ENCODE measurements at regions not wholly inside any gene's neighbourhood (a gene's known extent, or its start where the extent isn't known, plus 50 kb on each side); places are given as distances from the start of the nearest gene placed in this dataset.

- Histone ChIP-seq H3K4me1 (ENCODE audit: control insufficient read depth, insufficient read depth, low read depth, low read length) (peaks cover 8% of the 10 kb centered on the region), H3K27me3 (ENCODE audit: control insufficient read depth in 1 of 2, insufficient read depth in 1 of 2, low read length in 2 of 2) (peaks cover 7 to 26% of the 10 kb centered on the region in 2 experiments), H3K14ac (ENCODE audit: low read length in 2 of 2) (no peak overlapping the region), H3K36me3 (ENCODE audit: control insufficient read depth in 1 of 2, insufficient read depth in 2 of 2, low read depth in 1 of 2, low read length in 2 of 2) (no peaks in the 10 kb centered on the region), H3K79me1 (replicated peaks; ENCODE audit: low read length, poor library complexity, severe bottlenecking) (no peaks in the 10 kb centered on the region), H2BK12ac (ENCODE audit: low read length in 2 of 2) (no peak overlapping the region), H2AK5ac (ENCODE audit: low read length, severe bottlenecking) (no peak overlapping the region), H2BK5ac (ENCODE audit: low read depth, low read length, poor library complexity, severe bottlenecking) (no peak overlapping the region), H3K4me3 (ENCODE audit: insufficient read depth in 1 of 2, low read depth in 1 of 2, low read length in 2 of 2) (no peak overlapping the region), H2BK120ac (ENCODE audit: low read depth, low read length) (no peak overlapping the region), H3K9ac (ENCODE audit: low read length) (no peak overlapping the region), H4K91ac (ENCODE audit: low read length) (no peak overlapping the region), H3K9me3 (ENCODE audit: control insufficient read depth, low read length) (no peaks in the 10 kb centered on the region), H4K8ac (ENCODE audit: low read length) (no peak overlapping the region), H3K18ac (ENCODE audit: low read depth in 1 of 2, low read length in 2 of 2) (no peak overlapping the region), H3K27ac (ENCODE audit: low read length, poor library complexity, severe bottlenecking) (no peak overlapping the region), H3K4me2 (ENCODE audit: low read length, poor library complexity, severe bottlenecking) (no peak overlapping the region), H3K4ac (ENCODE audit: low read depth in 1 of 2, low read length in 2 of 2) (no peak overlapping the region), H2BK15ac (ENCODE audit: low read depth, poor library complexity, severe bottlenecking) (no peak overlapping the region), H2AFZ (ENCODE audit: low read depth, low read length) (no peak overlapping the region), H3K23ac (ENCODE audit: low read length in 2 of 2) (no peak overlapping the region)
- 82% methylated on average over 5 of the region's 6 CpGs for WGBS
- no peak for DNase-seq
Measured at GRCh38 chr2:104904889-104905288, 51.0 kb downstream of the POU3F3 start.

- H2BK12ac ChIP-seq (ENCODE audit: low read length in 2 of 2) = no peak overlapping the region
- peaks cover 4% of the 10 kb centered on the region for H3K4me1 ChIP-seq (ENCODE audit: control insufficient read depth, insufficient read depth, low read depth, low read length)
- no peak overlapping the region for H3K4me3 ChIP-seq (ENCODE audit: insufficient read depth in 1 of 2, low read depth in 1 of 2, low read length in 2 of 2)
- no peak overlapping the region for H3K4ac ChIP-seq (ENCODE audit: low read depth in 1 of 2, low read length in 2 of 2)
- no peak overlapping the region for H4K91ac ChIP-seq (ENCODE audit: low read length)
- WGBS = 86% methylated on average over 5 of the region's 5 CpGs
- DNase-seq = no peak
- H2AK5ac ChIP-seq (ENCODE audit: low read length, severe bottlenecking) = no peak overlapping the region
- no peak overlapping the region for H2BK5ac ChIP-seq (ENCODE audit: low read depth, low read length, poor library complexity, severe bottlenecking)
- H3K9ac ChIP-seq (ENCODE audit: low read length) = no peak overlapping the region
- H3K18ac ChIP-seq (ENCODE audit: low read depth in 1 of 2, low read length in 2 of 2) = no peak overlapping the region
- H3K4me2 ChIP-seq (ENCODE audit: low read length, poor library complexity, severe bottlenecking) = no peak overlapping the region
- H3K79me1 ChIP-seq (replicated peaks; ENCODE audit: low read length, poor library complexity, severe bottlenecking) = no peaks in the 10 kb centered on the region
- H4K8ac ChIP-seq (ENCODE audit: low read length) = no peak overlapping the region
- no peak overlapping the region for H2BK15ac ChIP-seq (ENCODE audit: low read depth, poor library complexity, severe bottlenecking)
- H3K27ac ChIP-seq (ENCODE audit: low read length, poor library complexity, severe bottlenecking) = no peak overlapping the region
- H3K23ac ChIP-seq (ENCODE audit: low read length in 2 of 2) = no peak overlapping the region
- H2BK120ac ChIP-seq (ENCODE audit: low read depth, low read length) = no peak overlapping the region
- H3K9me3 ChIP-seq (ENCODE audit: control insufficient read depth, low read length) = no peaks in the 10 kb centered on the region
- no peak overlapping the region for H2AFZ ChIP-seq (ENCODE audit: low read depth, low read length)
- H3K14ac ChIP-seq (ENCODE audit: low read length in 2 of 2) = no peak overlapping the region
- no peaks in the 10 kb centered on the region for H3K36me3 ChIP-seq (ENCODE audit: control insufficient read depth in 1 of 2, insufficient read depth in 2 of 2, low read depth in 1 of 2, low read length in 2 of 2)
- H3K27me3 ChIP-seq (ENCODE audit: control insufficient read depth in 1 of 2, insufficient read depth in 1 of 2, low read length in 2 of 2) = peaks cover 0 to 13% of the 10 kb centered on the region in 2 experiments
Measured at GRCh38 chr2:104909317-104909716, 55.4 kb downstream of the POU3F3 start.

- no peak overlapping the region for H2BK15ac ChIP-seq (ENCODE audit: low read depth, poor library complexity, severe bottlenecking)
- H3K4me1 ChIP-seq (ENCODE audit: control insufficient read depth, insufficient read depth, low read depth, low read length) = no peaks in the 10 kb centered on the region
- H3K9me3 ChIP-seq (ENCODE audit: control insufficient read depth, low read length) = no peaks in the 10 kb centered on the region
- no peak overlapping the region for H3K23ac ChIP-seq (ENCODE audit: low read length in 2 of 2)
- no peak overlapping the region for H3K14ac ChIP-seq (ENCODE audit: low read length in 2 of 2)
- DNase-seq = no peak
- H2BK5ac ChIP-seq (ENCODE audit: low read depth, low read length, poor library complexity, severe bottlenecking) = no peak overlapping the region
- H2BK120ac ChIP-seq (ENCODE audit: low read depth, low read length) = no peak overlapping the region
- H3K36me3 ChIP-seq (ENCODE audit: control insufficient read depth in 1 of 2, insufficient read depth in 2 of 2, low read depth in 1 of 2, low read length in 2 of 2) = no peaks in the 10 kb centered on the region
- no peak overlapping the region for H3K9ac ChIP-seq (ENCODE audit: low read length)
- H3K27ac ChIP-seq (ENCODE audit: low read length, poor library complexity, severe bottlenecking) = no peak overlapping the region
- H4K8ac ChIP-seq (ENCODE audit: low read length) = no peak overlapping the region
- no peak overlapping the region for H2AFZ ChIP-seq (ENCODE audit: low read depth, low read length)
- H3K27me3 ChIP-seq (ENCODE audit: control insufficient read depth in 1 of 2, insufficient read depth in 1 of 2, low read length in 2 of 2) = peaks cover 0 to 7% of the 10 kb centered on the region in 2 experiments
- H3K4me3 ChIP-seq (ENCODE audit: insufficient read depth in 1 of 2, low read depth in 1 of 2, low read length in 2 of 2) = no peak overlapping the region
- H3K4ac ChIP-seq (ENCODE audit: low read depth in 1 of 2, low read length in 2 of 2) = no peak overlapping the region
- no peak overlapping the region for H2AK5ac ChIP-seq (ENCODE audit: low read length, severe bottlenecking)
- no peak overlapping the region for H3K4me2 ChIP-seq (ENCODE audit: low read length, poor library complexity, severe bottlenecking)
- WGBS = 75% methylated on average over 6 of the region's 6 CpGs
- no peak overlapping the region for H4K91ac ChIP-seq (ENCODE audit: low read length)
- no peak overlapping the region for H3K18ac ChIP-seq (ENCODE audit: low read depth in 1 of 2, low read length in 2 of 2)
- H3K79me1 ChIP-seq (replicated peaks; ENCODE audit: low read length, poor library complexity, severe bottlenecking) = no peaks in the 10 kb centered on the region
- H2BK12ac ChIP-seq (ENCODE audit: low read length in 2 of 2) = no peak overlapping the region
Measured at GRCh38 chr2:104914509-104914908, 60.6 kb downstream of the POU3F3 start.

GRCh38 chr2:104915107-104915793, 61.3 kb downstream of the POU3F3 start:
- Histone ChIP-seq H3K23ac (ENCODE audit: low read length in 2 of 2) (no peak overlapping the region), H2BK120ac (ENCODE audit: low read depth, low read length) (no peak overlapping the region), H2BK15ac (ENCODE audit: low read depth, poor library complexity, severe bottlenecking) (no peak overlapping the region), H3K9ac (ENCODE audit: low read length) (no peak overlapping the region), H4K91ac (ENCODE audit: low read length) (no peak overlapping the region), H3K27ac (ENCODE audit: low read length, poor library complexity, severe bottlenecking) (no peak overlapping the region), H3K36me3 (ENCODE audit: control insufficient read depth in 1 of 2, insufficient read depth in 2 of 2, low read depth in 1 of 2, low read length in 2 of 2) (no peaks in the 10 kb centered on the region), H3K4me1 (ENCODE audit: control insufficient read depth, insufficient read depth, low read depth, low read length) (no peaks in the 10 kb centered on the region), H3K4me2 (ENCODE audit: low read length, poor library complexity, severe bottlenecking) (no peak overlapping the region), H3K9me3 (ENCODE audit: control insufficient read depth, low read length) (no peaks in the 10 kb centered on the region), H2AFZ (ENCODE audit: low read depth, low read length) (no peak overlapping the region), H2BK12ac (ENCODE audit: low read length in 2 of 2) (no peak overlapping the region), H4K8ac (ENCODE audit: low read length) (no peak overlapping the region), H3K18ac (ENCODE audit: low read depth in 1 of 2, low read length in 2 of 2) (no peak overlapping the region), H3K14ac (ENCODE audit: low read length in 2 of 2) (no peak overlapping the region), H3K4ac (ENCODE audit: low read depth in 1 of 2, low read length in 2 of 2) (no peak overlapping the region), H2AK5ac (ENCODE audit: low read length, severe bottlenecking) (no peak overlapping the region), H3K79me1 (replicated peaks; ENCODE audit: low read length, poor library complexity, severe bottlenecking) (no peaks in the 10 kb centered on the region), H3K4me3 (ENCODE audit: insufficient read depth in 1 of 2, low read depth in 1 of 2, low read length in 2 of 2) (no peak overlapping the region), H2BK5ac (ENCODE audit: low read depth, low read length, poor library complexity, severe bottlenecking) (no peak overlapping the region), H3K27me3 (ENCODE audit: control insufficient read depth in 1 of 2, insufficient read depth in 1 of 2, low read length in 2 of 2) (peaks cover 0 to 7% of the 10 kb centered on the region in 2 experiments)
- WGBS = 64% methylated on average over 5 of the region's 7 CpGs
- DNase-seq = no peak
